ENCODE measurements at regions not wholly inside any gene's neighbourhood (a gene's known extent, or its start where the extent isn't known, plus 50 kb on each side); places are given as distances from the start of the nearest gene placed in this dataset.

GRCh38 chr12:124631681-124632256, 64.4 kb upstream of the NCOR2 start:
- Histone ChIP-seq H3K27ac (ENCODE audit: low read depth in 2 of 2, low read length in 2 of 2) (peak overlapping the region in 1 of 2 donors; percentile 61), H3K9ac (ENCODE audit: low read depth in 1 of 2, low read length in 2 of 2) (no peak overlapping the region)

GRCh38 chr12:124630791-124631313, 63.4 kb upstream of the NCOR2 start:
- no peaks in the 10 kb centered on the region for H3K36me3 ChIP-seq (ENCODE audit: control insufficient read depth in 2 of 2, insufficient read depth in 2 of 2, low read length in 2 of 2)
- no peaks in the 10 kb centered on the region for H3K27me3 ChIP-seq (ENCODE audit: control insufficient read depth in 2 of 2, insufficient read depth in 2 of 2, low read length in 2 of 2)
- no peak overlapping the region for H3K4me3 ChIP-seq (ENCODE audit: low read length in 2 of 2)
- no peak overlapping the region for H3K27ac ChIP-seq (ENCODE audit: low read depth in 2 of 2, low read length in 2 of 2)
- peaks cover 11 to 28% of the 10 kb centered on the region in 2 donors for H3K4me1 ChIP-seq (ENCODE audit: control insufficient read depth in 2 of 2, insufficient read depth in 2 of 2, low read length in 2 of 2)
- H3K9me3 ChIP-seq (ENCODE audit: control insufficient read depth in 2 of 2, low read length in 2 of 2) = no peaks in the 10 kb centered on the region
- no peak overlapping the region for H3K9ac ChIP-seq (ENCODE audit: low read depth in 1 of 2, low read length in 2 of 2)

More at GRCh38 chr12:124631681-124632256, 64.4 kb upstream of the NCOR2 start:
- Histone ChIP-seq H3K4me3 (ENCODE audit: low read length in 2 of 2) (no peak overlapping the region), H3K36me3 (ENCODE audit: control insufficient read depth in 2 of 2, insufficient read depth in 2 of 2, low read length in 2 of 2) (no peaks in the 10 kb centered on the region), H3K4me1 (ENCODE audit: control insufficient read depth in 2 of 2, insufficient read depth in 2 of 2, low read length in 2 of 2) (peaks cover 4 to 20% of the 10 kb centered on the region in 2 donors), H3K9me3 (ENCODE audit: control insufficient read depth in 2 of 2, low read length in 2 of 2) (no peaks in the 10 kb centered on the region), H3K27me3 (ENCODE audit: control insufficient read depth in 2 of 2, insufficient read depth in 2 of 2, low read length in 2 of 2) (no peaks in the 10 kb centered on the region)

DNA sequence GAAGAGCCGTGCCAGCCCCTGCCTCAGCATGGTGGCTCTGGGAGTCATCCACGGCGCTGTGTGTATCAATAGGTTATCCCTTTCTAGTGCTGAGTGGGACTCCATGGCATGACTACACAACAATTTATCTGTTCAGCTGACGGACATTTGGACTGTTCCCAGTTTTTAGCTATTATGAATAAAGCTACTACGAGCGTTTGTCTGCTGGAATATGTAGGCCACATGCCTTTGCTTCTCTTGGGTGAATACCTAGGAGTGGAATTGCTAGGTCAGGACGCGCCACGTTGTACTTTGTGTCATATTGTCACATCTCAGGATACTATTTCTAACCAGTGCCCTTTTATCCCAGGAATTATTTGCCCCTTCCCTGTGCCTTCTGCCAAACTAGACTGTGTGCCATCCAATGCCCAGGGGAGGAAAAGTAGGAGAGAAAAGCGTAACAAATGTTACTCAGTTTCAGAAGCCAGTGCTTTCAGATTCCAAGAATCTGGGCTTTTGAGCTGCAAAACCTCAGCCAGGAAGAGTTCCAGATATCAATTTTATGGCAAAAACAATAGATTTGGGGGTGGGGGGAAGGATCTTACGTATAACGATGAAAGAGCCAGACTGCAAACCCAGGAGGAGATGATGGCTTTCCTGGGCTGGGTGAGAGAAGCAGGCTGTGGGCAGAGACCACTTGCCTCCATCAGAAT, 62.5 kb upstream of the NCOR2 start:
- no peaks in the 10 kb centered on the region for H3K9me3 ChIP-seq (ENCODE audit: control insufficient read depth in 2 of 2, low read length in 2 of 2)
- H3K36me3 ChIP-seq (ENCODE audit: control insufficient read depth in 2 of 2, insufficient read depth in 2 of 2, low read length in 2 of 2) = no peaks in the 10 kb centered on the region
- H3K4me1 ChIP-seq (ENCODE audit: control insufficient read depth in 2 of 2, insufficient read depth in 2 of 2, low read length in 2 of 2) = peaks cover 13 to 34% of the 10 kb centered on the region in 2 donors
- no peak overlapping the region for H3K9ac ChIP-seq (ENCODE audit: low read depth in 1 of 2, low read length in 2 of 2)
- H3K27ac ChIP-seq (ENCODE audit: low read depth in 2 of 2, low read length in 2 of 2) = no peak overlapping the region
- no peak overlapping the region for H3K4me3 ChIP-seq (ENCODE audit: low read length in 2 of 2)
- H3K27me3 ChIP-seq (ENCODE audit: control insufficient read depth in 2 of 2, insufficient read depth in 2 of 2, low read length in 2 of 2) = no peaks in the 10 kb centered on the region

DNA sequence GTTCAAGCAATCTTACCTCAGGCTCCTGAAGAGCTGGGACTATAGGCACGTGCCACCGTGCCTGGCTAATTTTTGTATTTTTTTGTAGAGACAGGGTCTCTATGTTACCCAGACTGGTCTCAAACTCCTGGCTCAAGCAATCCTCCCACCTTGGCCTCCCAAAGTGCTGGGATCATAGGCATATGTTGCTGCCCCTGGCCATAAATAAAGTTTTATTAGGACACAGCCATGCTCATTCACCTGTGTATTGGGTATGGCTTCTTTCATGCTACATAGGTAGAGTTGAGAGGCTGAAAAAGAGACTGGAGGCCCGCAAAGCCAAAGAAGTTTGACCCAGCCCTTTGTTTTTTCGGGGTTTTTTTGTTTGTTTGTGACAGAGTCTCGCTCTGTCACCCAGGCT, 61.7 kb upstream of the NCOR2 start:
- Histone ChIP-seq H3K36me3 (ENCODE audit: control insufficient read depth in 2 of 2, insufficient read depth in 2 of 2, low read length in 2 of 2) (no peaks in the 10 kb centered on the region), H3K4me1 (ENCODE audit: control insufficient read depth in 2 of 2, insufficient read depth in 2 of 2, low read length in 2 of 2) (peaks cover 13 to 34% of the 10 kb centered on the region in 2 donors), H3K27me3 (ENCODE audit: control insufficient read depth in 2 of 2, insufficient read depth in 2 of 2, low read length in 2 of 2) (no peaks in the 10 kb centered on the region), H3K9me3 (ENCODE audit: control insufficient read depth in 2 of 2, low read length in 2 of 2) (no peaks in the 10 kb centered on the region), H3K4me3 (ENCODE audit: low read length in 2 of 2) (no peak overlapping the region), H3K27ac (ENCODE audit: low read depth in 2 of 2, low read length in 2 of 2) (no peak overlapping the region), H3K9ac (ENCODE audit: low read depth in 1 of 2, low read length in 2 of 2) (no peak overlapping the region)

- Histone ChIP-seq H3K9me3 (ENCODE audit: control insufficient read depth in 2 of 2, low read length in 2 of 2) (no peaks in the 10 kb centered on the region), H3K27me3 (ENCODE audit: control insufficient read depth in 2 of 2, insufficient read depth in 2 of 2, low read length in 2 of 2) (no peaks in the 10 kb centered on the region), H3K4me1 (ENCODE audit: control insufficient read depth in 2 of 2, insufficient read depth in 2 of 2, low read length in 2 of 2) (peaks cover 13 to 29% of the 10 kb centered on the region in 2 donors), H3K9ac (ENCODE audit: low read depth in 1 of 2, low read length in 2 of 2) (no peak overlapping the region), H3K27ac (ENCODE audit: low read depth in 2 of 2, low read length in 2 of 2) (no peak overlapping the region), H3K4me3 (ENCODE audit: low read length in 2 of 2) (no peak overlapping the region), H3K36me3 (ENCODE audit: control insufficient read depth in 2 of 2, insufficient read depth in 2 of 2, low read length in 2 of 2) (no peaks in the 10 kb centered on the region)
These were observed 60.5 kb upstream of the NCOR2 start for GRCh38 chr12:124627956-124628355.

DNA sequence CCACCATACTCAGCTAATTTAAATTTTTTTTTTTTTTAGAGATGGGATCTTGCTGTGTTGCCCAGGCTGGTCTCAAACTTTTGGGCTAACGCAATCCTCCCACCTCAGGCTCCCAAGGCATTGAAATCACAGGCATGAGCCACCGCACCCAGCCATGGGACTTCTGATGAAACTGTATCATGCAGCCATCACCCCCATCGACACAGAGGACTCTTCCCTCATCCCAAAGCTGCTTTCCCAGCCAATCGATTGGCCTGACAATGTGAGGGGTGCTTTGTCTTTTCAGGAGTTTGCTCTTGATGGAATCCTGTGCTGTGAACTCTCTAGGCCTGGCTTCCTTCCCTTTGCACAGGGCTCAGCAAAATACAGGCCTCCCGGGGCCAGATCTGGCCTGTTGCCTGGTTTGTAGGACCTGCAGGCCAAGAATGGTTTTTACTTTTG, 59.6 kb upstream of the NCOR2 start:
- Histone ChIP-seq H3K9ac (ENCODE audit: low read depth in 1 of 2, low read length in 2 of 2) (peak overlapping the region; percentile 32 to 39), H3K36me3 (ENCODE audit: control insufficient read depth in 2 of 2, insufficient read depth in 2 of 2, low read length in 2 of 2) (no peaks in the 10 kb centered on the region), H3K27me3 (ENCODE audit: control insufficient read depth in 2 of 2, insufficient read depth in 2 of 2, low read length in 2 of 2) (no peaks in the 10 kb centered on the region), H3K4me3 (ENCODE audit: low read length in 2 of 2) (no peak overlapping the region), H3K27ac (ENCODE audit: low read depth in 2 of 2, low read length in 2 of 2) (peak overlapping the region; percentile 48 to 80), H3K4me1 (ENCODE audit: control insufficient read depth in 2 of 2, insufficient read depth in 2 of 2, low read length in 2 of 2) (peaks cover 13 to 21% of the 10 kb centered on the region in 2 donors), H3K9me3 (ENCODE audit: control insufficient read depth in 2 of 2, low read length in 2 of 2) (no peaks in the 10 kb centered on the region)

GRCh38 chr12:124625867-124626675, 58.7 kb upstream of the NCOR2 start:
- Histone ChIP-seq H3K4me1 (ENCODE audit: control insufficient read depth in 2 of 2, insufficient read depth in 2 of 2, low read length in 2 of 2) (peaks cover 13 to 21% of the 10 kb centered on the region in 2 donors), H3K4me3 (ENCODE audit: low read length in 2 of 2) (no peak overlapping the region), H3K36me3 (ENCODE audit: control insufficient read depth in 2 of 2, insufficient read depth in 2 of 2, low read length in 2 of 2) (no peaks in the 10 kb centered on the region), H3K9ac (ENCODE audit: low read depth in 1 of 2, low read length in 2 of 2) (peak overlapping the region; percentile 38 to 60), H3K27ac (ENCODE audit: low read depth in 2 of 2, low read length in 2 of 2) (peak overlapping the region; percentile 80), H3K9me3 (ENCODE audit: control insufficient read depth in 2 of 2, low read length in 2 of 2) (no peaks in the 10 kb centered on the region), H3K27me3 (ENCODE audit: control insufficient read depth in 2 of 2, insufficient read depth in 2 of 2, low read length in 2 of 2) (no peaks in the 10 kb centered on the region)

DNA sequence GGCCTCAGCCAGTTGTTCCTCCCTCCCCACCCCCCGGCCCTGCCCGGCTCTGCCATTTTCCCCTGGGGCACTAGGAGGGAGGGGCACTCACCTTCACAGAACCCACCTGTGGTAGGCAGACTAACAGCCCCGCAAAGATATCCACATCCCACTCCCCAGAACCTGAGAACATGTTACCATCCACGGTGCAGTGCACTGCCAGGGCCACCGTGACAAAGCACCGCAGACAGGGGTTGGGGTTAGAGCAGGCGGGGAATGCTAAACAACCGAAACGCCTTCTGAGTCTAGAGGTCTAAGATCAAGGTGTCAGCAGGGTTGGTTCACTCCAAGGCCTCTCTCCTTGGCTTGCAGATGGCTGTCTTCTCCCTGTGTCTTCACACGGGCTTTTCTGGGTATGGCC, 57.4 kb upstream of the NCOR2 start:
- Histone ChIP-seq H3K9me3 (ENCODE audit: control insufficient read depth in 2 of 2, low read length in 2 of 2) (no peaks in the 10 kb centered on the region), H3K36me3 (ENCODE audit: control insufficient read depth in 2 of 2, insufficient read depth in 2 of 2, low read length in 2 of 2) (no peaks in the 10 kb centered on the region), H3K27ac (ENCODE audit: low read depth in 2 of 2, low read length in 2 of 2) (no peak overlapping the region), H3K27me3 (ENCODE audit: control insufficient read depth in 2 of 2, insufficient read depth in 2 of 2, low read length in 2 of 2) (no peaks in the 10 kb centered on the region), H3K4me1 (ENCODE audit: control insufficient read depth in 2 of 2, insufficient read depth in 2 of 2, low read length in 2 of 2) (peaks cover 13 to 21% of the 10 kb centered on the region in 2 donors), H3K9ac (ENCODE audit: low read depth in 1 of 2, low read length in 2 of 2) (no peak overlapping the region), H3K4me3 (ENCODE audit: low read length in 2 of 2) (no peak overlapping the region)

- peaks cover 13 to 21% of the 10 kb centered on the region in 2 donors for H3K4me1 ChIP-seq (ENCODE audit: control insufficient read depth in 2 of 2, insufficient read depth in 2 of 2, low read length in 2 of 2)
- H3K27ac ChIP-seq (ENCODE audit: low read depth in 2 of 2, low read length in 2 of 2) = peak overlapping the region in 1 of 2 donors; percentile 9
- H3K4me3 ChIP-seq (ENCODE audit: low read length in 2 of 2) = no peak overlapping the region
- H3K9ac ChIP-seq (ENCODE audit: low read depth in 1 of 2, low read length in 2 of 2) = no peak overlapping the region
- H3K36me3 ChIP-seq (ENCODE audit: control insufficient read depth in 2 of 2, insufficient read depth in 2 of 2, low read length in 2 of 2) = no peaks in the 10 kb centered on the region
- H3K9me3 ChIP-seq (ENCODE audit: control insufficient read depth in 2 of 2, low read length in 2 of 2) = no peaks in the 10 kb centered on the region
- H3K27me3 ChIP-seq (ENCODE audit: control insufficient read depth in 2 of 2, insufficient read depth in 2 of 2, low read length in 2 of 2) = no peaks in the 10 kb centered on the region
These were observed 56.1 kb upstream of the NCOR2 start for GRCh38 chr12:124623344-124624035.
